Neural progenitor cell (in vitro differentiated cells): ENCODE measurements at regions not wholly inside any gene's neighbourhood (a gene's known extent, or its start where the extent isn't known, plus 50 kb on each side); places are given as distances from the start of the nearest gene placed in this dataset.

ENCODE experiments used
- CTCF ChIP-seq: fragments of 200-600 bp; sonication (generic); IDR thresholded peaks from 2 replicates; pipeline ENCODE4 v1.5.1; 2017; ENCODE audit warnings: antibody characterized with exemption, mild to moderate bottlenecking
- EZH2 ChIP-seq: fragments of 200-600 bp; sonication (generic); IDR thresholded peaks from 2 replicates; pipeline ENCODE4 v1.6.1; 2017; ENCODE audit warnings: antibody characterized with exemption, mild to moderate bottlenecking, moderate library complexity

DNA sequence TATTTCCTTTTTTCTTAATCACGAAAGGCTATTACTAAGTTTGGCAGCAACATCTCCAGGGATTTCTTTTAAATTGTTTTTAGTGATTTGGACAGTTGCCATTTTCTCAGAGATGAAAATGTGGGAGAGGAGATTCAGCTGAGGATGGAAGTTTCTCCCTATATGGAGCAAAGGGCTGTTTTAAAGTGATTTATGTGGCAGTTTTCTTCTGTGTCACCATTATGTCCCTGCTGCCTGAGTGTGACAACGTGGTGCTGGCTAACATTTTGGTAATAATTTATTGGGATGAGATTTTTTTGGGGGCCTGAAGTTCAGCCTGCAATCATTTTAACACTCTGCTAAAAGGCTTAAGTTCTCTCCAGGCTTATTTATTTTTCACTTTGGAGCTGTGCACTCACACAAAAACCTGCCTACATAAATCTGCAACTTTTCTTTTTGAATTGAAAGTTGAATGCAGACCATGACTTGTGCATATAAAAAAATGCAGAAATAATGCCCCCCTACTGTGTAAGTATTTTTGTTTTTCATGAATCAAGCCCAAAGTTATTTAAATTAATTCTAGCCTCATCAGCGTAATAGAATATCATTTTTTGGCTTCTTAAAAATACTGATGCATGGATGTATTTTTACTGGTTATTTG, 210.9 kb downstream of the ZIC1 start:
- TF ChIP-seq CTCF (no peak), EZH2 (no peak)
